HG03175 (cell line): ENCODE measurements at regions not wholly inside any gene's neighbourhood (a gene's known extent, or its start where the extent isn't known, plus 50 kb on each side); places are given as distances from the start of the nearest gene placed in this dataset.
A peak's percentile ranks its signal among the peaks of the same experiment; 100 is the strongest.
"Not testable (repeated sequence)": the region's sequence is repeated elsewhere in the genome, so short reads cannot be mapped to it uniquely, and the experiment has no call there.

Source experiments
- ATAC-seq: cut with Tn5 transposase; IDR thresholded peaks from one replicate; pipeline ENCODE4 v1.9.1; 2021; ENCODE audit warnings: mild to moderate bottlenecking, moderate library complexity; ENCODE audit not compliant: unreplicated experiment

- no peak for ATAC-seq
These were observed 51.9 kb upstream of the TBL1XR1 start for GRCh38 chr3:177249203-177249602.

- ATAC-seq: no peak
These were observed 52.9 kb upstream of the TBL1XR1 start for GRCh38 chr3:177250151-177250550.

GRCh38 chr3:177251755-177252154, 54.5 kb upstream of the TBL1XR1 start:
- ATAC-seq: no peak

GRCh38 chr3:177257006-177257405, 59.7 kb upstream of the TBL1XR1 start:
- ATAC-seq: no peak

GRCh38 chr3:177257625-177258024, 60.3 kb upstream of the TBL1XR1 start:
- ATAC-seq: no peak

- ATAC-seq: no peak
These were observed 65.1 kb upstream of the TBL1XR1 start for GRCh38 chr3:177262396-177262795.

- peak; percentile 66 for ATAC-seq
These were observed 66.5 kb upstream of the TBL1XR1 start for GRCh38 chr3:177263615-177264368.

GRCh38 chr3:177271811-177272501, 74.7 kb upstream of the TBL1XR1 start:
- not testable (repeated sequence) for ATAC-seq

- no peak for ATAC-seq
These were observed 80.7 kb upstream of the TBL1XR1 start for GRCh38 chr3:177278016-177278415.

- ATAC-seq: no peak
These were observed 82.0 kb upstream of the TBL1XR1 start for GRCh38 chr3:177279118-177279815.

GRCh38 chr3:177281292-177282118, 84.2 kb upstream of the TBL1XR1 start:
- peak; percentile 54 for ATAC-seq

GRCh38 chr3:177282119-177282655, 84.9 kb upstream of the TBL1XR1 start:
- no peak for ATAC-seq

- no peak for ATAC-seq
These were observed 86.7 kb upstream of the TBL1XR1 start for GRCh38 chr3:177283983-177284382.

- no peak for ATAC-seq
These were observed 87.2 kb upstream of the TBL1XR1 start for GRCh38 chr3:177284383-177284881.

- ATAC-seq: no peak
These were observed 88.8 kb upstream of the TBL1XR1 start for GRCh38 chr3:177286034-177286433.

- ATAC-seq: no peak
These were observed 89.9 kb upstream of the TBL1XR1 start for GRCh38 chr3:177287231-177287630.

- ATAC-seq: no peak
These were observed 93.4 kb upstream of the TBL1XR1 start for GRCh38 chr3:177290633-177291032.

- ATAC-seq: no peak
These were observed 96.9 kb upstream of the TBL1XR1 start for GRCh38 chr3:177294221-177294620.

- no peak for ATAC-seq
These were observed 97.8 kb upstream of the TBL1XR1 start for GRCh38 chr3:177295116-177295515.

- ATAC-seq: no peak
These were observed 102.0 kb upstream of the TBL1XR1 start for GRCh38 chr3:177299250-177299649.
